ENCODE measurements at regions not wholly inside any gene's neighbourhood (a gene's known extent, or its start where the extent isn't known, plus 50 kb on each side); places are given as distances from the start of the nearest gene placed in this dataset.

GRCh38 chr17:17398188-17398942 lies 78.4 kb upstream of the MED9 start:
- no peak for DNase-seq (ENCODE audit: low spot score in 2 of 2)
- Histone ChIP-seq H3K4me3 (no peak overlapping the region), H3K27me3 (no peaks in the 10 kb centered on the region), H3K27ac (no peak overlapping the region), H3K36me3 (no peaks in the 10 kb centered on the region), H3K9me3 (no peaks in the 10 kb centered on the region), H3K4me1 (no peaks in the 10 kb centered on the region)
- intact Hi-C loops (cut with DNase I), result no loop called here
- TF ChIP-seq CTCF (IDR thresholded peaks at IDR 0.05), result no peak

GRCh38 chr17:17398943-17399926 lies 77.6 kb upstream of the MED9 start:
- intact Hi-C loops (cut with DNase I), result no loop called here
- H3K9me3 ChIP-seq, result no peaks in the 10 kb centered on the region
- peak overlapping the region in 1 of 2 donors; percentile 18 for H3K27ac ChIP-seq
- no peak for TF ChIP-seq CTCF (IDR thresholded peaks at IDR 0.05)
- no peaks in the 10 kb centered on the region for H3K4me1 ChIP-seq
- H3K27me3 ChIP-seq, result no peaks in the 10 kb centered on the region
- H3K36me3 ChIP-seq, result no peaks in the 10 kb centered on the region
- no peak for DNase-seq (ENCODE audit: low spot score in 2 of 2)
- no peak overlapping the region for H3K4me3 ChIP-seq

GRCh38 chr17:17400070-17400469 lies 76.7 kb upstream of the MED9 start:
- Histone ChIP-seq H3K27me3 (no peaks in the 10 kb centered on the region), H3K9me3 (no peaks in the 10 kb centered on the region), H3K27ac (no peak overlapping the region), H3K36me3 (no peaks in the 10 kb centered on the region), H3K4me1 (no peaks in the 10 kb centered on the region), H3K4me3 (no peak overlapping the region)
- no peak for DNase-seq (ENCODE audit: low spot score in 2 of 2)
- no peak for TF ChIP-seq CTCF (IDR thresholded peaks at IDR 0.05)
- intact Hi-C loops (cut with DNase I), result no loop called here

GRCh38 chr17:17400566-17401184 lies 76.1 kb upstream of the MED9 start:
- TF ChIP-seq CTCF (IDR thresholded peaks at IDR 0.05), result no peak
- Histone ChIP-seq H3K4me1 (no peaks in the 10 kb centered on the region), H3K9me3 (no peaks in the 10 kb centered on the region), H3K36me3 (no peaks in the 10 kb centered on the region), H3K4me3 (no peak overlapping the region), H3K27me3 (no peaks in the 10 kb centered on the region), H3K27ac (no peak overlapping the region)
- intact Hi-C loops (cut with DNase I), result no loop called here
- no peak for DNase-seq (ENCODE audit: low spot score in 2 of 2)

GRCh38 chr17:17401271-17401781 lies 75.5 kb upstream of the MED9 start:
- H3K4me3 ChIP-seq, result no peak overlapping the region
- no peaks in the 10 kb centered on the region for H3K9me3 ChIP-seq
- no peak for DNase-seq (ENCODE audit: low spot score in 2 of 2)
- H3K4me1 ChIP-seq, result no peaks in the 10 kb centered on the region
- no peaks in the 10 kb centered on the region for H3K36me3 ChIP-seq
- no peaks in the 10 kb centered on the region for H3K27me3 ChIP-seq
- no peak for TF ChIP-seq CTCF (IDR thresholded peaks at IDR 0.05)
- no peak overlapping the region for H3K27ac ChIP-seq
- intact Hi-C loops (cut with DNase I), result no loop called here
